ENCODE measurements at regions not wholly inside any gene's neighbourhood (a gene's known extent, or its start where the extent isn't known, plus 50 kb on each side); places are given as distances from the start of the nearest gene placed in this dataset.
A peak's percentile ranks its signal among the peaks of the same experiment; 100 is the strongest.

DNA sequence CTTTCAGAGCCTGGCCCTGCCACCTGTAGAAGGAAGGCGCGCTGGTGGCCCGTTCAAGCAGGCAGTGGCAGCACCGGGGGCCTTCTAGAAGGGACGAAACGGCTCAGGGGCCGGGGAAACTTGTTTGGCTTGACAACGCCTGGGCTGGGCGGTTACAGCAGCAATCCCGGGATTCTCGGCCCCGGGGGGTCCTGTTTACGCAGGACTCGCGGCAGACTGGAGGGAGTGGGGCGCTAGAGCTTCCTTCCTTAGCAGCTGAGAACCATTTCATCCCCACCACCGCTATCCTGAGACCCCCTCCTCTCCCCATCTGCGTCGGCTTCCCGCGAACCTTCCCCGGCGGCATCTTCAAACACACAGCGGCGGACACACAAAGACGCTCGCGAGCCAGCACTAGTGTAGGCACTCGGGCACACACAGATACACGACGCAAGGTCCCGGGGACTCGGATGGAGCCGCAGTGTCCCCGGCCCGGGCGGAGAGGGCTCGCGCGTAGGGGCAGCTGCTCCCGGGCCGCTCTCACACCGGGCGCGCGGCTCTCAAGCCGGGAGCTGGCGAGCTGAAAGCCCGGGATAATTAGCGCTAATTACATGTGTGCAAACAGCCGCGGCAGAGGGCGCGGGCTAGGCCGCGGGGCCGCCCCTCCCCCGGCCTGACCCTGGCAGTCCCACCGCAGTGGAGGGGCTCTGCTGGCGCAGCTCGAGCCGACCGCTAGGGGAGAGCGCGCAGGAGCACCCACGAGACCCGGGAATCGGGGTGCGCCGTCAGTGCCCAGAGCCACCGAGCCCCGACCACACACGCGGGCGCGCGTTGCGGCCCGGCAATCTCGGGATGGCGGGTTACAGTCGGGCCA lies 271.4 kb downstream of the FOXD2 start:
- no peaks in the 10 kb centered on the region for H3K9me3 ChIP-seq (ENCODE audit: control insufficient read depth, low read length)
- H3K27ac ChIP-seq, result no peak overlapping the region
- peak overlapping the region; percentile 64 for H3K4me2 ChIP-seq (ENCODE audit: low read length)
- peak overlapping the region; percentile 56 for H2AFZ ChIP-seq
- no peak overlapping the region for H3K9ac ChIP-seq
- no peaks in the 10 kb centered on the region for H3K79me2 ChIP-seq
- TF ChIP-seq, protein P1, sequence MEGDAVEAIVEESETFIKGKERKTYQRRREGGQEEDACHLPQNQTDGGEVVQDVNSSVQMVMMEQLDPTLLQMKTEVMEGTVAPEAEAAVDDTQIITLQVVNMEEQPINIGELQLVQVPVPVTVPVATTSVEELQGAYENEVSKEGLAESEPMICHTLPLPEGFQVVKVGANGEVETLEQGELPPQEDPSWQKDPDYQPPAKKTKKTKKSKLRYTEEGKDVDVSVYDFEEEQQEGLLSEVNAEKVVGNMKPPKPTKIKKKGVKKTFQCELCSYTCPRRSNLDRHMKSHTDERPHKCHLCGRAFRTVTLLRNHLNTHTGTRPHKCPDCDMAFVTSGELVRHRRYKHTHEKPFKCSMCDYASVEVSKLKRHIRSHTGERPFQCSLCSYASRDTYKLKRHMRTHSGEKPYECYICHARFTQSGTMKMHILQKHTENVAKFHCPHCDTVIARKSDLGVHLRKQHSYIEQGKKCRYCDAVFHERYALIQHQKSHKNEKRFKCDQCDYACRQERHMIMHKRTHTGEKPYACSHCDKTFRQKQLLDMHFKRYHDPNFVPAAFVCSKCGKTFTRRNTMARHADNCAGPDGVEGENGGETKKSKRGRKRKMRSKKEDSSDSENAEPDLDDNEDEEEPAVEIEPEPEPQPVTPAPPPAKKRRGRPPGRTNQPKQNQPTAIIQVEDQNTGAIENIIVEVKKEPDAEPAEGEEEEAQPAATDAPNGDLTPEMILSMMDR (IDR thresholded peaks at IDR 0.05), result no peak
- no peaks in the 10 kb centered on the region for H3K36me3 ChIP-seq (ENCODE audit: control insufficient read depth, insufficient read depth, low read length)
- peak overlapping the region; percentile 26 for H3K4me3 ChIP-seq (ENCODE audit: low read depth, low read length)
- H3K4me1 ChIP-seq, result no peaks in the 10 kb centered on the region
- H3K27me3 ChIP-seq (ENCODE audit: control insufficient read depth, insufficient read depth, low read length), result no peaks in the 10 kb centered on the region

- H3K4me1 ChIP-seq, result no peaks in the 10 kb centered on the region
- no peak overlapping the region for H3K27ac ChIP-seq
- H3K27me3 ChIP-seq (ENCODE audit: control insufficient read depth, insufficient read depth, low read length), result no peaks in the 10 kb centered on the region
- H3K4me3 ChIP-seq (ENCODE audit: low read depth, low read length), result peak overlapping the region; percentile 26
- no peaks in the 10 kb centered on the region for H3K9me3 ChIP-seq (ENCODE audit: control insufficient read depth, low read length)
- H3K79me2 ChIP-seq, result no peaks in the 10 kb centered on the region
- H2AFZ ChIP-seq, result peak overlapping the region; percentile 56
- TF ChIP-seq, protein P1 (IDR thresholded peaks at IDR 0.05), result no peak
- H3K9ac ChIP-seq, result no peak overlapping the region
- no peaks in the 10 kb centered on the region for H3K36me3 ChIP-seq (ENCODE audit: control insufficient read depth, insufficient read depth, low read length)
- H3K4me2 ChIP-seq (ENCODE audit: low read length), result peak overlapping the region; percentile 64
Observed at GRCh38 chr1:47709872-47710231, 272.0 kb downstream of the FOXD2 start.

GRCh38 chr1:47710329-47711071 lies 272.7 kb downstream of the FOXD2 start:
- H3K27me3 ChIP-seq (ENCODE audit: control insufficient read depth, insufficient read depth, low read length), result no peaks in the 10 kb centered on the region
- no peak overlapping the region for H3K4me3 ChIP-seq (ENCODE audit: low read depth, low read length)
- no peaks in the 10 kb centered on the region for H3K79me2 ChIP-seq
- peak overlapping the region; percentile 64 for H3K4me2 ChIP-seq (ENCODE audit: low read length)
- no peak overlapping the region for H3K27ac ChIP-seq
- H3K9me3 ChIP-seq (ENCODE audit: control insufficient read depth, low read length), result no peaks in the 10 kb centered on the region
- H3K36me3 ChIP-seq (ENCODE audit: control insufficient read depth, insufficient read depth, low read length), result no peaks in the 10 kb centered on the region
- TF ChIP-seq, protein P1 (IDR thresholded peaks at IDR 0.05), result peak; percentile 86
- no peaks in the 10 kb centered on the region for H3K4me1 ChIP-seq
- no peak overlapping the region for H3K9ac ChIP-seq
- peak overlapping the region; percentile 3 for H2AFZ ChIP-seq
